ENCODE measurements at regions not wholly inside any gene's neighbourhood (a gene's known extent, or its start where the extent isn't known, plus 50 kb on each side); places are given as distances from the start of the nearest gene placed in this dataset.

DNA sequence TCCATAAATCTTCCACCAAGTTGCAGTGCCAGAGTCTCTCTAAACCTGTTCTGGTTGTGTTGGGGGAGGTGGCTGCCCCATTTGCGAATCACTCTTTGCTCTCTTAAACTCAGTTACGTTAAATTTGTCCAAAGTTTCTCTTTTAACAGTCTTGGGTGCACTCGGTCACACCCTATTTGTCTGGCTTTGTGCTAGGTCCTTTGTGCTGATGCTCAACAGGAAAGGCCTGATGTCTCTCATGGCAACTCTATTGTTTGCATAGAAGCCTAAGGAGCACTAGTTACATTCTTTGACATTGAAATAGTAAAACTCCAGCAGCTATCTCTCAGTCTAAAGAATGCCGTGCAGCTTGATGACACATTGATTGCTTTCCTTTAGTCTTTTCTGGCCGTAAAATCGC lies 105.1 kb downstream of the TRMT11 start:
- no peak for DNase-seq

DNA sequence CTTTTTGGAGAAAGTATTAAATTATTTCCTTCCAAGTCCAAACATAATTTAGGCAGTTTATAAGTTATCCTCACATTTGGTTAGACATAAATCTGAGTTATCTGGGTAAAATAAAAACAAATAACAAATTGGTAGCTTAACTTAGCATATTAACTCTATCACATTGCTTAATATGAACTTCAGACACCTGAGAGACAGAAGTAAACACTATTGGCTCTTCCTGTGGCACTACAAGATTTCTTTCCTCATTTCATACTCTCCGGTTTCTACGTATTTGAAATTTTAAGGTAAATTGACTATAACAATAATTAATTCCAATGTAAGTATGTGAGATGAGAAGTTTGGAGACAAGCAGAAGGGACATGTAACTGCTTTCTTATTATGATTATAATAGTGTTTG lies 106.8 kb downstream of the TRMT11 start:
- DNase-seq: no peak

DNA sequence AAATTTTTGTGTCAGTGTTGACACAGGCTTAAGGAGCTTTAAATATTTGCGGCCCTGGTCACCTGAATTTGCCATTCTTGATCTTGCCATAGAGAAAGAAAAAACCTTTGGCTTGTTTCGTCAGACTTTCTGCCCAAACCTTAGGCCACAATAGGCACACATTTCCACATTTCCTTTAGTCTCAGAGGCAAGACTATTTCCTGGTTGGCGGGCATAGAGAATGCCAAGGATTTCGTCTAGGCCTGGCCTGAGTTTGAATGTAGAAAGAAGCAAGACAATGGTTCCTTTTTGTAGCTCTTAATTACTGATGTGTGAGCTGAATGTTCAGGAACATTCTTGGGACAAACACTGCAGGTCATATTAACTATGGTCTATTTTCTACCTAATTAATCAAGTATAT lies 108.1 kb downstream of the TRMT11 start:
- DNase-seq: no peak

DNA sequence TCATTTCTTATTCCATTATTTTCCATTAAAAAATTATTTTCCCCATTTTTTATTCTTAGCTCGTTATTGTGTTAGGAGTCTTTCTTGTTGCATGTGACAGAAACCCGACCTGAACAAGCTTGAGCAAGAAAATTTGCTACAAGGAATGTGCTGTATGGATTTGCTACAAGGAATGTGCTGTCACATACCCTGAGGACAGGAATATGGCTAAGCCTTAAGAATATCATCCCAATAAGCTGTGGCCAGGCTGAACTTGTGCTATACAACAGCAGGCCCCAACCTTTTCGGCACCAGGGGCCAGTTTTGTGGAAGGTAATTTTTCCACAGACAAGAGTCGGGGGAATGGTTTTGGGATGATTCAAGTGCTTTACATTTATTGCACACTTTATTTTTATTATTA lies 114.0 kb downstream of the TRMT11 start:
- no peak for DNase-seq

DNA sequence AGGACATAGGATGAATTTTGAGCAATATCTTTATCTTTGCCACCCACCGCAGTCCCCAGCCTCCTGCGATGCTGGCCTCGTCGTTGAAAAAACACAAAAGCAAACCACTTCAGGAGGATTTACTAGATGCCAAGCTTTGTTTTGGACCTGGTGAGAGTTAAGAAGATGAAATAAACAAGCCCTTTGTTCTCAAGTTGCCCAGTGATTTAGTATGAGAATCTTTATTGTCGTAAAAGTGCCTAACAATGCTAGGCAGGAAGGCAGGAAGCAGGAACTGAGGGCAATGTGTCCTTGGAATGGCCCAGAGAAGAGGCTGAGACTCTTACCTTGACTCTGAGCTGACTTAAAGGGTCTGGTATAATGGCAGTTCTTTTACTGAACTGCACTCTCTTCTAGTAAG lies 116.0 kb downstream of the TRMT11 start:
- DNase-seq: no peak

DNA sequence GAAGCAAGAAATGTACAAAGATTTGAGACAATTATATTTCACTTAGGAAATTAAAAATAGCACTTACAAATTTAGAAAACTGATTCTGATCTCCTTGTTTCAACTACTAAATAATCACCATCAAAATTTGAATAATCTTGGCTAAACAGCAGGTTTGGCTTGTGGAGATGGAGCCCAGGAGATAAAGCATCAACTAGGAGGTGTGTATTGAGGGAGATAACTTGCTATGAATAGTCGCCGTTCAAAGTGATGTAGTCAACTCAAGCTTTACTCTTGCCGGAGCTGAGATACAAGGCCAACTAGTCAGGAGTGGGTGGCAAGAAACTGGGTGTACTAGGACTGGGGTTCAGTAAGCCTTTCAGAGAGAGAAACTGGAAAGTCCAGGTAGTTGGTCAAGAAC lies 117.7 kb downstream of the TRMT11 start:
- no peak for DNase-seq

DNA sequence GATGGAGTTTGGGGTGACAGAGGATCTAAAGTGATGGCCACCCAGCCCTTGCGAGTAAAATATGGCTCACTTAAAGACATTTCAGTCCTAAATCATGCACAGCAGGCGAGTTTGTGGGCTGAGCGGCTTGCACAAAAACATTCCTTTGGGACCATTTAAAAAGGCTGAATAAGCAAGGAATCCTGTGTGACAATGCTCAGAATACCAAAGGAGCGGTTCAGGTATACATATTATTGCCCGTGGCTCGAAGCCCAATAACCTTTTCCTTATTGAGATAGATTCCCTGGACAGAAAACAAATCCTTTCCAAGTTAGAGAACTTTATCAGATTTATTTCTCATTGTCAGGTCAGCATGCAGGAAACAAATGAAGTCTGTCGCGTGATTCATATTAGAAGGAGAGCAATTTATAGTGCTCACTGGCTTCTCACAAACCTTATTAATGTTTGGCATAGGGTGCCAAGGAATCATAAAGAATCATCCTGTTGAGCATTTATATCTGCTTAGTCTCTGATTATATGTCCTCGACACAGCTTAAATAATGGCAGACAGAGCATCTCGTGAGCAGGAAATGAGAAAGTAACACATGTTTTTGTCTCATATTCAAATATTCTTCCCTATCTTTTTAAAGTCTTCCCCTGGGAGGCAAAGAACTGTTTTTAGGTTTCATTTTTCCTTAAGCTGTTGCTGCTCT lies 121.3 kb downstream of the TRMT11 start:
- no peak for DNase-seq

DNA sequence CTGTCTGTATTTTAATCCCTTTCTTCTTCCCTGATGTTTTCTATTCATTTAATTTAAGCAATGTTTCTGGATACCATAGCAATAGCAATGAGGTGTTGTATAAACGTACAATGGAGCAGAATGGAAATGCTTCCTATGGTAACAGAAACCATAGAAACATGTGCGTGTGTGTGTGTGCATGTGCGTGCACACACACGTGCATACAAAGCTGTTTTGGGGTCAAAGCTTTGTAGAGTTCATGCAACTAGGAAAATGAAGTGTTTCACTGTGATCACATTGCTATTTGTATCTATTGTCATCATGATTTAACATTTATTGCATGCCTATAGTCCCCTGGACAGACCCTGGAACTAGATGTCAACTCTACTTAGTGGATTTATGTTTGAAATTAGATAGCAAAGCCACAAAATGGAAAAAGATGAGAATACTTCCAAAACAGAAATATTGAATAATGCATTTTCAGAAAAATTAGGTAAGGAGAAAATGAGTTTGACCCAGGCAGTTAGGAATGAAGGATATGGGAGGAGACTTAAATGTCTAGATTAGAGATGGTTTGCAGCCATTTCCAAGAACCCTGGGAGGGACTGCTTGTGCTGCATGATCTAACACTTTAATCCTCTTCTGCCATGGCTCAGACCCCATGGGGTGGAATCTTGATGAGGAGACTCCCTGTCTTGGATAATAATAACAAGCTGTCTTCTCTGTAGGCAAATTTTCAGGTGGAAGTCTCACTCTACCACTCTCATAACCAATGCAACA lies 124.4 kb downstream of the TRMT11 start:
- DNase-seq: no peak

DNA sequence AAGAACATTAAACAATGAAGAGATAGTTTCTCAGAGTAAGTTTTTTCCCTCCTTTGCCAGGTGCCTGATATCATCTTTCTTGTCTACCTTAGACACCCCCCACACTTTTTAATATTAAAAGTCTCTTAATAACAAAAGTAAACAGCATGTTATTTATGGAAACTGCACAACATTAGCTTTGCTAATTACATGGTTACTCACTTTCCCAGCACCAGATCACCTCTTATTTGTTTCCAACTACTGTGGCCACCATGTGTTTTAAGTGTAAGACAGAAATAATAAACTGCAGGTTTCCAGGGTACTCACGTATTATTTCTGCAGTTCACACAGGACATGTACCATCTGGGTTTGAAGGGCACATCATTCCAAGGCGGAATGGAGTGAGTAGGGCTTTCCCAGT lies 125.0 kb downstream of the TRMT11 start:
- DNase-seq: no peak

DNA sequence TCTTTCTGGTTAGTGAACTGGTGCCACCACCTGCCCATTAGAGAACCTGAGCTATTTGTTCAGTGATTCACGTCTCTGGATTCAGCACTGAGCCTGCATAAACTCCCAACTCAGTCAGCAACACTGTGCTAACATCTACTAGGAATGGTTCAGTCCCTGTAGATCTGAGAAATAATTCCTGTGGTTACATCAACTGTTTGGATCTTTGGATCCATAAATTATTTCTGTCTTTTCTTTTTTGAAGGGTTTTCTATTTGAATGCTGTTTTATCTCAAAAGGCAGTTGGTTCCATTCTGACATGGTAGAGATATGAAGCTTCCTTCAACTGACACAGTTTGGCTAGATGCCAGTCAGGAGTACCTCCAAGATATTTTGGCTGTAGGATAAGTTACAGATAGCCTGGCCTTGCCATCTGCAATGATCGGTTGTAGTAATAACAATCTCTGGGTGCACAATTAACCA lies 125.9 kb downstream of the TRMT11 start:
- DNase-seq: no peak

DNA sequence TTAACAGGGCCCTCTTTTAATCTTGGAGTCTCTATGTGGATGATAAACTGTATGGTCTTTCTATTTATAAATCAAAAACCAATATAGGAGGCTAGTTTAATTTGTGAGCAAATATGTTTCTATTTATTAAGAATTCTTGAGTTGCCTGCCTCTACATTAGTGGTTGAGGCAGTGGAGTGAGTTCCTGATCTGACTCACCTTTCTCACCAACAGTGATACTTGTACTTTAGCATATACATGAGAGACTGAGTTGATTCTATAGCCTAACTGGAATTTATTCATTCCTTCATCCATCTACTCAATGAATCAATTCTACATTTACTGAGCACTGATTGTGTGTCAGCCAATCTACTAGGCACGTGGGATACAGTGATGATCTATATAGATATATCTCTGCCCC lies 126.9 kb downstream of the TRMT11 start:
- DNase-seq: no peak

DNA sequence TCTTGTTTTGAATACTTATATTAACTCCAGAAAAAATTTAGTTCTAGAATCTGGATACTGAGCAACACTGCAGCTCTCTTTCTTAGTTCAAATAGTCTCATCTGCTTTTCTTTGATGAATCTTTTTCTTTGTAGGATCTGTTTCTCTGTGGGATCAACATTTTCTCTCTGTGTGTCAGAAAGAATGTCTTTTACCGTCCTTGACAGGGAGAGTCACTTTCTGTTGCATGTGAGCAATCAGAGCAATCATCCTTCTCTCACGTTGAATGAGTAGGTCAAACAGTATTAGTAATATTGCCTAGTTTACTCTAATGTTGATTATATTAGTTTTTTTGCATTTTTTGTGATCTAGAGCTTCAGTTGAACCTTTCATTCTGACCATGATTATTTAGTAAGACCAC lies 130.9 kb downstream of the TRMT11 start:
- no peak for DNase-seq

DNA sequence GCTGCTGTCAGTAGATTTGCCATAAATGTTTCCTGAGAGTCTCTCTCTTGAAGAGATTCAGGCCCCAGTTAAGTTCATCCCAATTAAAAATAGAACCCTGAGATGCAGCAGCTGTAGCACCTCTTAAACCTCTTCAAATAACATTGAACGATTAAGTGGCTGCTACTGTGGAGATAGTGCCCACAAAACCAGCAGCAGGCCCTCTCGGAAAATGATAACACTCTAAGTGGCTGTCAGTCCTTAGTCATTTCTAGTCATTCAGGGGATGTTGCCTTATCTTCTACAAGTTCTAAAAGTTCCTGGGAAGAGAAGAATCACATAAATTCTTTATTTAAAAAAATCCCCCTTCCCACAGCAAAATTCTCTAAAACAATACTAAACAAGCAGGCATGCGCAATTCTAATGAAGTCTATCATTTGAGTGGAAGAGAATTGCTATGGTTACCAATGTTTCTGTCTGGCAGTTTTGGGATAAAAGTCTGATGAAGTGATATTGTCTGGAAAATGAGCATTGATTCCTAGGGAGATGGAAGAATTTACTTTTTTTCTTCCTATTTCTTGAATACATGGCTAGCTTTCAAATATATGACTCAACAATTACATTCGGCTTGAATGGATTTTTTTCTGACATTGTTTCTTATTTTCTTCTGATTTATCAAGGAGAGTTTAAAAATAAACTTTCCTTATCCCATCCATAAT lies 131.9 kb downstream of the TRMT11 start:
- DNase-seq: no peak

DNA sequence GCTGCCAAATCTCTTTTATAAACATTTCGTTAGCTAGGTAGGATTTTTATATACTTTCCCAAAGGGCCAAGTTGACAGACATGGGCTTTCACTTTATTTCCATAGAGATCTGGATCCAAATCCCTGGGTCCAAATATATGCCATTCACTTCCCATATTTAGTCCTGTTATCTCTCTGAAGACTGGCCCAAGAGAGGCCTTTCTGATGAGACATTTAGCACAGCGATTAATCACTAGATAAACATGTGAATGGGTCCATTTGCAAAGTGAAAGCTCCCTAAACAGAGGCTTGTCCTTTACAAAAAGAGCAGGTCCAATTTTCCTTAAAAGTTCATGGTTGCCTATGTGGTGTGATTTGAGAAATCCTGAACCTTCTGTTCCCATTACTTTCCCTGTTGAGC lies 132.6 kb downstream of the TRMT11 start:
- no peak for DNase-seq

DNA sequence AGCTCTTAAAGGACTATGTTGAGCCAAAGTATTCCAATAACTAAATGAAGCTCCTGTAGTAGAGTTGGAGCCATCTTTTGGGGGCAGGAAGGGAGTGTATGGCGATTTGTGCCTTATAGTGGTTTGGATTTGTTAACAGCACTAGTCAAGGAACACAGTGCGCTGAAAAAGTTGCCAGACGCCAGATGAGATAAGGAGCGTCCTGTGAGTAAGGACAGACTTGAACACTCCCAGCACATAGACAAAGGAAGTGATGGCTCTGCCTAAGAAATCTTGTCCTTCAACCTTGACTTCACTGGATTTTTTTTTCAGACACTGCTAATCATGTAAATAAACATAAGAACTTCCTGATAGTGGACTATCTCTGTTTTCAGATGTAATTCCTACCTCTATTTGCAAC lies 136.9 kb downstream of the TRMT11 start:
- DNase-seq: no peak

DNA sequence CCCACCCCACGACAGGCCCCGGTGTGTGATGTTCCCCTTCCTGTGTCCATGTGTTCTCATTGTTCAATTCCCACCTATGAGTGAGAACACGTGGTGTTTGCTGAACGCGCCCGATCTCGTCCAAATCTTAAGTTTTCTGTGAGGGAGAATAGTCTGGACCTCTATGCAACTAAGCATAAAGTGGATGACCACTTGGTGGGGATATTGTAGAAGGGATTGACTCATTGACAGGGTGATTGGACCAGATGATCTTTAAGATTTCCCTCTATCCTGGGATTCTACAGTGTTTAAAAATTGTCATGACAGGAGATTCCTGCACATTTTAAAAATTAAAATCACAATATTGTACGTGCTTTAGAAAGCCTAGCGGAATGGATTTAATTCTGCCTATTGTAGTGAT lies 141.3 kb downstream of the TRMT11 start:
- no peak for DNase-seq

DNA sequence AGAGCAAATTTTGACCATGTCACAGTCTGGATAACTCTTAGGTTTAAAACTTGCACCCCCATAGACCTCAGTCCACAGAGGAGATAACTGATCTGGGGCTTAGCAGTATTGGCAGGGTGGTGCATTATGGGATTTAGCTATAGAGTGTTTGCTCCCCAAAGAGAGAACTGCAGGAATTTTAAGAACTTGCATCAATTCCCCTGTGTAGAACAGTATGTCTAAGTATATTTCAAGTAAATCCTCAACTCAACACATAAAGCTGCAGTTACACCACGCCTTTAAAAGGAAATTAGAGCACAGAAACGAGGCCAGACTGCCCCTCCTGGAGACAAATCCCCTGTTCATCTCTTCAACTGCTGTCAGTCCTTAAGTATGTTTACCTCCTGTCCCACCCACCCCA lies 144.9 kb downstream of the TRMT11 start:
- DNase-seq: no peak

DNA sequence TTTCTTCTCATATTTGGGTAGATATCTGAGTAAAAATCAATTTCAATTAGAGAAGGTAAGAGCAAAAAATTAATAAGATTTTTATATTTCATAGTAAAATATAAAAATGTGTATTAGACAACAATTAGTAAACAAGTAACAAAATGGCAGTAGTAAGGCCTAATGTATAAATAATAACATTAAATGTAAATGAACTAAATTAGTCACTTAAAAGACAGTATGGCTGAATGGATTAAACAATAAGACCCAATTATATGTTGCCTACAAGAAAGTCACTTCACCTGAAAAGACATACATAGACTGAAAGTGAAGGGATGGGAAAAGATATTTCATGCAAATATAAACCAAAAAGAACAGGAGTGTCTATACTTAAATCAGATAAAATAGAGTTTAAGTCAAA lies 147.6 kb downstream of the TRMT11 start:
- DNase-seq: no peak

DNA sequence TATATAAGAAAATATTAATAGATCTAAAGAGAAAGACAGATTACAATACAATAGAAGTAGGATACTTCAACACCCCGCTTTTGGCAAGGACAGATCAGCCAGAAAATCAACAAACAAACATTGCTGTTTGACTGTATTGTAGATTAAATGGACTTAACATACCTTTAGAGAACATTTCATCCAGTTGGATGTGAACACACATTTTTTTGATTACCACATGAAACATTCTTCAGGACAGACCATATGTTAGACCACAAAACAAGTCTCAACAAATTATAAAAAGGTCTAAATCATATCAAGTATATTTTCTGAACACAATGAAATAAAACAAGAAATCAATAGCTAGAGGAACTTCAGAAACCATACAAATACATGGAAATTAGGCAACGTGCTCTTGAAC lies 148.2 kb downstream of the TRMT11 start:
- DNase-seq: no peak

DNA sequence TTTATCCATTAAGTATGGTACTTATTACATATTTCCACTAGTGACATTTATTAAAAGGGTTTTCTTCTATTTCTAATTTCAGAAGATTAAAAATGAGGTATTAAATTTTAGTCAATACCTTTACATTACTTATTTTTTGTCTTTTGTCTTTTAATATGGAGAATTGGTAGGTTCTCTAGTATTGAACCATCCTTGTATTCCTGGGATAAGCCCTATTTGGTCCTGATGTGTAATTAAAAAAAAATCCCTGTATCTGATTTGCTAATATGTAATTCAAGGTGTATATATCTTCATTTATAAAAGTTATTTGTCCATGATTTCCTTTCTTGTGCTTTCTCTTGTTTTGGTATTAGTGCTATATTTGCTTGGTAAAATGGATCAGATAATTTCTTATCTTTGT lies 153.7 kb downstream of the TRMT11 start:
- no peak for DNase-seq

DNA sequence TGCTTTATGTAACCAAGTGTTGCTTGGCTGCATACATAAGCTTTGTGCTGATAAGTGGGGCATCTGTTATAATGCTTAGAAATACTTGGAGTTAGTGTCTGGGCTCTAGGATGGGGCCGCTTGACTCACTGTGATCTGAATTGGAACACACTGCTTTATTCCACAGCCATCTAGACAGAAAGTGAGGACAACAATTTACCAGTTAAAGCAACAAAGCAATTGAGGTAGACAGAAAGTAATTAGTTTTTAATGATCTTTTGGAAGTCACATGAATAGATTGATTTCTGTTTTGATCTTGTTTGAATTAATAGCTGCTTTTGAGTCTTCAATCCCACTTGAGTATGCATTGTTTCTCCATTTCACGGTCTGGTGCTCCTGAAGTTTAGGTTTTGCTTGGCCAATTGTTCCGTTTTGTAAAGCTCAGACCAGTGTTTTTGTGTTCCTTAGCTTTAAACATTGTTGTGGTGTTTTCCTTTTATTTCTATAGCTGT lies 157.5 kb downstream of the TRMT11 start:
- no peak for DNase-seq

DNA sequence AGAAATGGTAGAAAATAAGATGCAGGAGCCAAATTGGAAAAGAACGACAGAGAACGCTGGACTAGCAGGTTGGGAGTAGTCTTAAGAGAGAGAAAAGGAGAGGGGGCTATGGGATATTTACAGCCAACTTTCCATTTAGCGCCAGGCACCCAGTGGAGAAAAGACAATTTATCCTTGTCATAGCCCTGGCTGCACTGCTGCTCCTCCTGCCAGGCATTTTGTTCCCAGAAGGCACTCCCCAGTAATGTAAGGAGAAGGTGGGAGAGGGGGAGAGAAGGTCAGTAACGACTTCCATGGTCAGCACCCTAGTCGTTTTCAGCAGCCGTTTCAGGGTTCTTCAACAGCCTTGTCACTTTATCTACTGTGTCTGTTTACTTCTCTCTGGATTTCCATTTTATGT lies 159.0 kb downstream of the TRMT11 start:
- no peak for DNase-seq

DNA sequence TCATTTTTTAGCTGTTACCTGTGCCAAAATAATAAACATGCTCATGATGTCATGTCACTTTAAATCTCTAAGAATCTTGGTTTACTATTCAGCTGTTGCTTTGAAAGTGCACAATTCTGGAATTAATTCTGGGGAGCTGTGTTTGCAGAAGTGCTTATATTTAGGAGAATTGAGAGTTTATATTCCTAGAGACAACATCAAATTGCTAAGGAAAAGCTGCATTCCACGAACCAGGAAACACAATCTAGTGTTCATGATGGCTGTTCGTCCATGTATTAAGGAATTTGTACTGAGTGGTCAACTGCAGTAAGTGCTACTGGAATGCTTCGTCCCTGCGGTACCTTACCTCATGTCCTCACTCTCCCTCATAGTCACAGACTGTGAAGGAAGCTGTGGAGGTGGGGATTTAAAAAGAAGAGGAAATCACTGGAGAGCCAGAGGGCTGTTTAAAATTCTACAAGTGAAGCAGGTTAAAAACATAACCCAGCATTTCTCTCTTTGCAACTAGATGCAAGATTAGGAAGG lies 161.0 kb downstream of the TRMT11 start:
- no peak for DNase-seq

DNA sequence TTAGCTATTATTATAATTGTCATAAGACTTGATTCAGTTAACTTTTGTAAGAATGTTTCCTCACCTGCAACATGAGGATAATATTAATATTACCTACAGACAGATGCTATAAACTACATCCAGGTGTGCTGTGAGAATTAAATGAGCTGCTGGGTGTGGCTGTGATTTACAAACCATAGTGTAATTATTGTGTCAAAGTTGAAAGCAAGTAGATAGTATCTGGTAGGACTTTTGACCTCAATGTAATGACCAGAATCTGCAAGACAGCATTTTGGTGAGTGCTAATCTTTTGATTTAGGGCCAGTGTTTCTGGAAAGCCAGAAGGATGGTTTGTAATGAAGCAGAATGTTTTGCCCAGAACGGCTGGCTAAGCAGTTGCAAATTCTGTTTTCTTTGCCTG lies 162.5 kb downstream of the TRMT11 start:
- no peak for DNase-seq
